BJ (cell line): ENCODE measurements at regions not wholly inside any gene's neighbourhood (a gene's known extent, or its start where the extent isn't known, plus 50 kb on each side); places are given as distances from the start of the nearest gene placed in this dataset.

ENCODE experiments used
- CTCF ChIA-PET: fragments of 350-600 bp; formaldehyde crosslinking; extraction: SDS; loops from one replicate; lab custom pipeline; 2021; ENCODE audit warnings: antibody characterized with exemption, inconsistent platforms; lab: Yijun Ruan, JAX
- POLR2A ChIA-PET: fragments of 300-600 bp; sonication (Branson Sonifier 250); formaldehyde crosslinking; extraction: SDS; loops from one replicate; lab custom pipeline; 2021; ENCODE audit warnings: antibody characterized with exemption; lab: Charles Lee
- DNase-seq: peaks from one replicate; pipeline ENCODE4 v3.0.0-alpha.2; 2011; ENCODE audit warnings: low read depth
- H3K27me3 ChIP-seq: 2 replicates; pipeline ENCODE4 v1.6.0; 2011; ENCODE audit warnings: low read length; ENCODE audit not compliant: control insufficient read depth, insufficient read depth
- H3K36me3 ChIP-seq: 2 replicates; pipeline ENCODE4 v1.5.1; 2011; ENCODE audit warnings: low read length; ENCODE audit not compliant: control insufficient read depth, insufficient read depth
- H3K4me3 ChIP-seq: 2 replicates; pipeline ENCODE4 v1.5.1; 2011; ENCODE audit warnings: low read depth, mild to moderate bottlenecking, control low read depth, low read length
- CTCF ChIP-seq: IDR thresholded peaks from 2 replicates; pipeline ENCODE4 v1.5.1; 2011; ENCODE audit warnings: low read depth, mild to moderate bottlenecking, control low read depth, inconsistent platforms, low read length, moderate library complexity; ENCODE audit not compliant: insufficient read depth

- no peak for DNase-seq
- Histone ChIP-seq H3K27me3 (no peaks in the 10 kb centered on the region), H3K36me3 (no peaks in the 10 kb centered on the region), H3K4me3 (no peak overlapping the region)
- ChIA-PET CTCF (interaction anchor here (1.0 kb wide), 1 partner anchor 13 kb away, joined by 3 read pairs; no protein-coding TSS in a partner anchor), POLR2A (no interaction called here)
- no peak for TF ChIP-seq CTCF
Observed at GRCh38 chr6:14616656-14617055, 499.1 kb downstream of the CD83 start.

GRCh38 chr6:14618759-14619418 lies 501.3 kb downstream of the CD83 start:
- H3K4me3 ChIP-seq: no peak overlapping the region
- ChIA-PET CTCF (interaction anchor here (0.6 kb wide), 1 partner anchor 227 kb away, joined by 3 read pairs; no protein-coding TSS in a partner anchor), POLR2A (no interaction called here)
- no peak for DNase-seq
- H3K36me3 ChIP-seq: no peaks in the 10 kb centered on the region
- no peak for TF ChIP-seq CTCF
- no peaks in the 10 kb centered on the region for H3K27me3 ChIP-seq

- ChIA-PET CTCF (interaction anchor here (0.7 kb wide), 1 partner anchor 170 kb away, joined by 3 read pairs; no protein-coding TSS in a partner anchor), POLR2A (no interaction called here)
- no peak for DNase-seq
- Histone ChIP-seq H3K4me3 (no peak overlapping the region), H3K27me3 (no peaks in the 10 kb centered on the region), H3K36me3 (no peaks in the 10 kb centered on the region)
- no peak for TF ChIP-seq CTCF
Observed at GRCh38 chr6:14619419-14619781, 501.8 kb downstream of the CD83 start.

- POLR2A ChIA-PET: no interaction called here
- CTCF ChIA-PET: no interaction called here
- TF ChIP-seq CTCF: no peak
- H3K27me3 ChIP-seq: no peaks in the 10 kb centered on the region
- H3K4me3 ChIP-seq: no peak overlapping the region
- no peaks in the 10 kb centered on the region for H3K36me3 ChIP-seq
- DNase-seq: no peak
Observed at GRCh38 chr6:14620522-14620921, 502.9 kb downstream of the CD83 start.

GRCh38 chr6:14621518-14621917 lies 503.9 kb downstream of the CD83 start:
- no peaks in the 10 kb centered on the region for H3K27me3 ChIP-seq
- no peak for DNase-seq
- H3K4me3 ChIP-seq: no peak overlapping the region
- POLR2A ChIA-PET: no interaction called here
- TF ChIP-seq CTCF: no peak
- H3K36me3 ChIP-seq: no peaks in the 10 kb centered on the region
- CTCF ChIA-PET: interaction anchor here (1.2 kb wide), 1 partner anchor 20 kb away, joined by 3 read pairs; no protein-coding TSS in a partner anchor
